ENCODE measurements at regions not wholly inside any gene's neighbourhood (a gene's known extent, or its start where the extent isn't known, plus 50 kb on each side); places are given as distances from the start of the nearest gene placed in this dataset.

DNA sequence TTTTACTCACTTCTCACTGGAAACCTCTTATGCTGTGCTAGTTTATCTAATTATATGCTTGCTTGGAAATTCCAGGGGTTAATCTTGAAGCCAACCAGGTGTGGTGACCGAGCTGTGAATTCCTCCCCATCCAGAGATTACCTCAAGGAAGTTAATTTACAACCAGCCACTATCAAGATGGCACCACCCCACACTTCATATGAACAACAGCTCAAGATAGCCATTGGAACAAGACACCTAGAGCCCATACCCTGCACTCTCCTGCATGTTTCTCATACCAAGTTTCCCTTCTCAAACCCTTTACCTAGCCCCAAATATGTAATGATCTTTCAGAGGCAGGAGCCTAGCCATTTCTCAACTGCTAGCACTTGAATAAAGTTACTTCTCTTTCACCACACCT, 2156.9 kb upstream of the C9orf72 start:
- no peaks in the 10 kb centered on the region for H4K20me1 ChIP-seq (ENCODE audit: insufficient read depth, low read length)
- TF ChIP-seq, protein P1, sequence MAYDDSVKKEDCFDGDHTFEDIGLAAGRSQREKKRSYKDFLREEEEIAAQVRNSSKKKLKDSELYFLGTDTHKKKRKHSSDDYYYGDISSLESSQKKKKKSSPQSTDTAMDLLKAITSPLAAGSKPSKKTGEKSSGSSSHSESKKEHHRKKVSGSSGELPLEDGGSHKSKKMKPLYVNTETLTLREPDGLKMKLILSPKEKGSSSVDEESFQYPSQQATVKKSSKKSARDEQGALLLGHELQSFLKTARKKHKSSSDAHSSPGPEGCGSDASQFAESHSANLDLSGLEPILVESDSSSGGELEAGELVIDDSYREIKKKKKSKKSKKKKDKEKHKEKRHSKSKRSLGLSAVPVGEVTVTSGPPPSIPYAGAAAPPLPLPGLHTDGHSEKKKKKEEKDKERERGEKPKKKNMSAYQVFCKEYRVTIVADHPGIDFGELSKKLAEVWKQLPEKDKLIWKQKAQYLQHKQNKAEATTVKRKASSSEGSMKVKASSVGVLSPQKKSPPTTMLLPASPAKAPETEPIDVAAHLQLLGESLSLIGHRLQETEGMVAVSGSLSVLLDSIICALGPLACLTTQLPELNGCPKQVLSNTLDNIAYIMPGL (CRISPR knock-in tag; IDR thresholded peaks at IDR 0.05; ENCODE audit: borderline replicate concordance in 1 of 2, low read depth in 1 of 2), result no peak
- TF ChIP-seq NFIB (CRISPR knock-in tag; IDR thresholded peaks at IDR 0.05; ENCODE audit: borderline replicate concordance), result no peak
- TF ChIP-seq, protein P2, sequence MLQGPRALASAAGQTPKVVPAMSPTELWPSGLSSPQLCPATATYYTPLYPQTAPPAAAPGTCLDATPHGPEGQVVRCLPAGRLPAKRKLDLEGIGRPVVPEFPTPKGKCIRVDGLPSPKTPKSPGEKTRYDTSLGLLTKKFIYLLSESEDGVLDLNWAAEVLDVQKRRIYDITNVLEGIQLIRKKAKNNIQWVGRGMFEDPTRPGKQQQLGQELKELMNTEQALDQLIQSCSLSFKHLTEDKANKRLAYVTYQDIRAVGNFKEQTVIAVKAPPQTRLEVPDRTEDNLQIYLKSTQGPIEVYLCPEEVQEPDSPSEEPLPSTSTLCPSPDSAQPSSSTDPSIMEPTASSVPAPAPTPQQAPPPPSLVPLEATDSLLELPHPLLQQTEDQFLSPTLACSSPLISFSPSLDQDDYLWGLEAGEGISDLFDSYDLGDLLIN (CRISPR knock-in tag; IDR thresholded peaks at IDR 0.05; ENCODE audit: borderline replicate concordance), result no peak
- peaks cover 16% of the 10 kb centered on the region for H3K9me3 ChIP-seq (ENCODE audit: low read length)
- no peak overlapping the region for H2AFZ ChIP-seq (ENCODE audit: low read length)
- ATAC-seq (no peak), DNase-seq (ENCODE audit: low spot score) (no peak), FAIRE-seq (no peak)
- no peak overlapping the region for H3K9ac ChIP-seq (ENCODE audit: insufficient read depth, low read depth, low read length)
- no peaks in the 10 kb centered on the region for H3K4me1 ChIP-seq (ENCODE audit: insufficient read depth, low read length)
- no peaks in the 10 kb centered on the region for H3K27me3 ChIP-seq (ENCODE audit: control insufficient read depth in 1 of 2, insufficient read depth in 2 of 2, low read length in 2 of 2)
- CTCF ChIA-PET (ENCODE audit: low intra/inter-chr PET ratio, low total read pairs), result no interaction called here
- POLR2A ChIA-PET, result no interaction called here
- no peak overlapping the region for H3K4me2 ChIP-seq (ENCODE audit: low read depth, low read length)
- no peak overlapping the region for H3K4me3 ChIP-seq (replicated peaks in 1 of 3; ENCODE audit: insufficient read depth in 1 of 3, low read depth in 2 of 3, low read length in 3 of 3)
- in situ Hi-C loops (cut with HindIII; ENCODE audit: extremely low pct_ligation_motif_present, low pct_unique_long_range_greater_than_20kb), result no loop called here
- H3K27ac ChIP-seq (ENCODE audit: extremely low read length, insufficient read depth, low read length), result no peak overlapping the region
- WGBS (ENCODE audit: low lambda C conversion rate), result 0% methylated on average over 1 of the region's 1 CpG
- no peaks in the 10 kb centered on the region for H3K79me2 ChIP-seq (ENCODE audit: insufficient read depth, low read length)
- intact Hi-C loops (cut with micrococcal nuclease; ENCODE audit: unreplicated experiment), result no loop called here
- no TSS peak for BruUV-seq (replicated peaks)
- H3K36me3 ChIP-seq (replicated peaks in 1 of 2; ENCODE audit: control insufficient read depth in 1 of 2, insufficient read depth in 2 of 2, low read length in 2 of 2), result no peaks in the 10 kb centered on the region

DNA sequence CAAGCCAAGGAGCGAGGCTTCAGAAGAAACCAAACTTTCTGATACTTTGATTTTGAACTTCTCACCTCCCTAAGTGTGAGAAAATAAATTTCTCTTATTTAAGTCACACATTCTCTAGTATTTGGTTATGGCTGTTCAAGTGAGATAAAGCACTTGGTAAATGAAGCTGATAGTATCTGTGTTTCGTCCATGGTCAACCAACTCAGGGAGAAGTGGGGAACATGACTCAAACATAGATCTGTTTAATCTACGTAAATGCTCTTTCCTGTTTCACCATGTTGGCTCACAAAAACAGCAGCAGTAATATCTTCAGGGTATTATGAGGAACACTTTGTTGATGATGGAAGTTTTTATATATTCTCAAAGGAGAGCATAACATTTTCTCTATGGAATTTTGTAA, 2167.2 kb upstream of the C9orf72 start:
- in situ Hi-C loops (cut with HindIII; ENCODE audit: extremely low pct_ligation_motif_present, low pct_unique_long_range_greater_than_20kb) (no loop called here), intact Hi-C loops (cut with micrococcal nuclease; ENCODE audit: unreplicated experiment) (no loop called here)
- Histone ChIP-seq H2AFZ (ENCODE audit: low read length) (no peak overlapping the region), H3K36me3 (replicated peaks in 1 of 2; ENCODE audit: control insufficient read depth in 1 of 2, insufficient read depth in 2 of 2, low read length in 2 of 2) (no peaks in the 10 kb centered on the region), H3K79me2 (ENCODE audit: insufficient read depth, low read length) (no peaks in the 10 kb centered on the region), H3K27ac (ENCODE audit: extremely low read length, insufficient read depth, low read length) (no peak overlapping the region), H3K4me2 (ENCODE audit: low read depth, low read length) (no peak overlapping the region), H3K4me3 (replicated peaks in 1 of 3; ENCODE audit: insufficient read depth in 1 of 3, low read depth in 2 of 3, low read length in 3 of 3) (no peak overlapping the region), H3K27me3 (ENCODE audit: control insufficient read depth in 1 of 2, insufficient read depth in 2 of 2, low read length in 2 of 2) (no peaks in the 10 kb centered on the region), H3K4me1 (ENCODE audit: insufficient read depth, low read length) (no peaks in the 10 kb centered on the region), H4K20me1 (ENCODE audit: insufficient read depth, low read length) (no peaks in the 10 kb centered on the region), H3K9ac (ENCODE audit: insufficient read depth, low read depth, low read length) (no peak overlapping the region), H3K9me3 (ENCODE audit: low read length) (no peaks in the 10 kb centered on the region)
- ChIA-PET POLR2A (no interaction called here), CTCF (ENCODE audit: low intra/inter-chr PET ratio, low total read pairs) (no interaction called here)
- DNase-seq (ENCODE audit: low spot score) (no peak), FAIRE-seq (no peak), ATAC-seq (no peak)
- 1% methylated on average over 3 of the region's 3 CpGs for WGBS (ENCODE audit: low lambda C conversion rate)
- no TSS peak for BruUV-seq (replicated peaks)
- TF ChIP-seq ZNF557 (CRISPR knock-in tag; IDR thresholded peaks at IDR 0.05) (no peak), NCOR1 (IDR thresholded peaks at IDR 0.05; ENCODE audit: borderline replicate concordance, low read length) (no peak)
- TF ChIP-seq, protein P3, sequence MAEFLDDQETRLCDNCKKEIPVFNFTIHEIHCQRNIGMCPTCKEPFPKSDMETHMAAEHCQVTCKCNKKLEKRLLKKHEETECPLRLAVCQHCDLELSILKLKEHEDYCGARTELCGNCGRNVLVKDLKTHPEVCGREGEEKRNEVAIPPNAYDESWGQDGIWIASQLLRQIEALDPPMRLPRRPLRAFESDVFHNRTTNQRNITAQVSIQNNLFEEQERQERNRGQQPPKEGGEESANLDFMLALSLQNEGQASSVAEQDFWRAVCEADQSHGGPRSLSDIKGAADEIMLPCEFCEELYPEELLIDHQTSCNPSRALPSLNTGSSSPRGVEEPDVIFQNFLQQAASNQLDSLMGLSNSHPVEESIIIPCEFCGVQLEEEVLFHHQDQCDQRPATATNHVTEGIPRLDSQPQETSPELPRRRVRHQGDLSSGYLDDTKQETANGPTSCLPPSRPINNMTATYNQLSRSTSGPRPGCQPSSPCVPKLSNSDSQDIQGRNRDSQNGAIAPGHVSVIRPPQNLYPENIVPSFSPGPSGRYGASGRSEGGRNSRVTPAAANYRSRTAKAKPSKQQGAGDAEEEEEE (CRISPR knock-in tag; IDR thresholded peaks at IDR 0.05; ENCODE audit: borderline replicate concordance), result no peak
- TF ChIP-seq, protein P4, sequence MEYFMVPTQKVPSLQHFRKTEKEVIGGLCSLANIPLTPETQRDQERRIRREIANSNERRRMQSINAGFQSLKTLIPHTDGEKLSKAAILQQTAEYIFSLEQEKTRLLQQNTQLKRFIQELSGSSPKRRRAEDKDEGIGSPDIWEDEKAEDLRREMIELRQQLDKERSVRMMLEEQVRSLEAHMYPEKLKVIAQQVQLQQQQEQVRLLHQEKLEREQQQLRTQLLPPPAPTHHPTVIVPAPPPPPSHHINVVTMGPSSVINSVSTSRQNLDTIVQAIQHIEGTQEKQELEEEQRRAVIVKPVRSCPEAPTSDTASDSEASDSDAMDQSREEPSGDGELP (IDR thresholded peaks at IDR 0.05; ENCODE audit: borderline replicate concordance, low read depth), result no peak
- TF ChIP-seq, protein P5, sequence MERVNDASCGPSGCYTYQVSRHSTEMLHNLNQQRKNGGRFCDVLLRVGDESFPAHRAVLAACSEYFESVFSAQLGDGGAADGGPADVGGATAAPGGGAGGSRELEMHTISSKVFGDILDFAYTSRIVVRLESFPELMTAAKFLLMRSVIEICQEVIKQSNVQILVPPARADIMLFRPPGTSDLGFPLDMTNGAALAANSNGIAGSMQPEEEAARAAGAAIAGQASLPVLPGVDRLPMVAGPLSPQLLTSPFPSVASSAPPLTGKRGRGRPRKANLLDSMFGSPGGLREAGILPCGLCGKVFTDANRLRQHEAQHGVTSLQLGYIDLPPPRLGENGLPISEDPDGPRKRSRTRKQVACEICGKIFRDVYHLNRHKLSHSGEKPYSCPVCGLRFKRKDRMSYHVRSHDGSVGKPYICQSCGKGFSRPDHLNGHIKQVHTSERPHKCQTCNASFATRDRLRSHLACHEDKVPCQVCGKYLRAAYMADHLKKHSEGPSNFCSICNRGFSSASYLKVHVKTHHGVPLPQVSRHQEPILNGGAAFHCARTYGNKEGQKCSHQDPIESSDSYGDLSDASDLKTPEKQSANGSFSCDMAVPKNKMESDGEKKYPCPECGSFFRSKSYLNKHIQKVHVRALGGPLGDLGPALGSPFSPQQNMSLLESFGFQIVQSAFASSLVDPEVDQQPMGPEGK (CRISPR knock-in tag; IDR thresholded peaks at IDR 0.05), result no peak
